22Rv1 (cell line): ENCODE measurements at regions not wholly inside any gene's neighbourhood (a gene's known extent, or its start where the extent isn't known, plus 50 kb on each side); places are given as distances from the start of the nearest gene placed in this dataset.
"Not testable (repeated sequence)": the region's sequence is repeated elsewhere in the genome, so short reads cannot be mapped to it uniquely, and the experiment has no call there.

Experiments
- ZFX ChIP-seq: fragments of 450-650 bp; IDR thresholded peaks from 2 replicates; pipeline ENCODE4 v1.6.1; 2017; ENCODE audit warnings: antibody characterized with exemption, borderline replicate concordance
- TF ChIP-seq, protein P1 (sequence below): fragments of 450-650 bp; IDR thresholded peaks from 2 replicates; pipeline ENCODE4 v1.5.1; 2017; ENCODE audit warnings: mild to moderate bottlenecking

DNA sequence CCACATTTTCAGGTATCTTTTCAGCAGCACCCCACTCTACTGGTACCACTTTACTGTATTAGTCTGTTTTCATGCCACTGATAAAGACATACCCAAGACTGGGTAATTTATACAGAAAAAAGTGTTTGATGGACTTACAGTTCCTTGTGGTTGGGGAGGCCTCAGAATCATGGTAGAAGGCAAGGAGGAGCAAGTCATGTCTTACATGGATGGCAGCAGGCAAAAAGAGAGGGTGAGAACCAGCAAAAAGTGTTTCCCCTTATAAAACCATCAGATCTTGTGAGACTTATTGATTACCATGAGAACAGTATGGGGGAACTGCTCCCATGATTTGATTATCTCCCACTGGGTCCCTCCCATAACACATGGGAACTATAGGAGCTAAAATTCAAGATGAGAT, 685.9 kb downstream of the NYAP2 start:
- TF ChIP-seq, protein P1, sequence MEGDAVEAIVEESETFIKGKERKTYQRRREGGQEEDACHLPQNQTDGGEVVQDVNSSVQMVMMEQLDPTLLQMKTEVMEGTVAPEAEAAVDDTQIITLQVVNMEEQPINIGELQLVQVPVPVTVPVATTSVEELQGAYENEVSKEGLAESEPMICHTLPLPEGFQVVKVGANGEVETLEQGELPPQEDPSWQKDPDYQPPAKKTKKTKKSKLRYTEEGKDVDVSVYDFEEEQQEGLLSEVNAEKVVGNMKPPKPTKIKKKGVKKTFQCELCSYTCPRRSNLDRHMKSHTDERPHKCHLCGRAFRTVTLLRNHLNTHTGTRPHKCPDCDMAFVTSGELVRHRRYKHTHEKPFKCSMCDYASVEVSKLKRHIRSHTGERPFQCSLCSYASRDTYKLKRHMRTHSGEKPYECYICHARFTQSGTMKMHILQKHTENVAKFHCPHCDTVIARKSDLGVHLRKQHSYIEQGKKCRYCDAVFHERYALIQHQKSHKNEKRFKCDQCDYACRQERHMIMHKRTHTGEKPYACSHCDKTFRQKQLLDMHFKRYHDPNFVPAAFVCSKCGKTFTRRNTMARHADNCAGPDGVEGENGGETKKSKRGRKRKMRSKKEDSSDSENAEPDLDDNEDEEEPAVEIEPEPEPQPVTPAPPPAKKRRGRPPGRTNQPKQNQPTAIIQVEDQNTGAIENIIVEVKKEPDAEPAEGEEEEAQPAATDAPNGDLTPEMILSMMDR = not testable (repeated sequence)
- TF ChIP-seq ZFX = not testable (repeated sequence)
